ENCODE measurements at regions not wholly inside any gene's neighbourhood (a gene's known extent, or its start where the extent isn't known, plus 50 kb on each side); places are given as distances from the start of the nearest gene placed in this dataset.

DNA sequence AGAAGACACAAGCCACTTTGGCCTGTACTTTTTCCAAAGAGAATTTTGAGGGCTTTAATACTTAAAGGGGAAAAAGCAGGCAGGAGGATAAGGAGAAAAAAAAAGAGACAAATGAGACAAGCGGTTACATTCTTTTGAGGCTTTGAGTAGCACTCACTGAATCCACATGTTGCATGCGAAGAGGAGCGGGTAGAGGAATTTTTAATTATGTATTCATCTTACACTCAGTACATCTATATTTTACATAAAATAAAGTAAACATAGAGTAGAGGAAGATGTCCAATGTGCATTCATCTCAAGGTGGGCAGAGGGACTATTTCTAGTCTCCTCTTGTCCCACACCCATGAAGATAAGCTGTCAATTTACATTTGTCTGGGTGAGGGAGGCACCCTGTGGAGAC is 266.9 kb downstream of the CD109 start:
- Histone ChIP-seq H3K27me3 (ENCODE audit: insufficient read depth, low read length, poor library complexity) (peaks cover under 1% of the 10 kb centered on the region), H3K9me3 (ENCODE audit: insufficient read depth, low read length, severe bottlenecking) (no peaks in the 10 kb centered on the region), H4K20me1 (ENCODE audit: insufficient read depth, low read length) (no peaks in the 10 kb centered on the region), H2AFZ (ENCODE audit: low read depth, low read length) (no peak overlapping the region), H3K36me3 (ENCODE audit: insufficient read depth, low read length) (no peaks in the 10 kb centered on the region), H3K9ac (ENCODE audit: low read depth, low read length) (no peak overlapping the region), H3K4me3 (ENCODE audit: low read depth in 1 of 2, low read length in 2 of 2) (no peak overlapping the region), H3K4me2 (ENCODE audit: insufficient read depth, low read length) (no peak overlapping the region), H3K79me2 (ENCODE audit: insufficient read depth, low read length) (no peaks in the 10 kb centered on the region), H3K4me1 (ENCODE audit: insufficient read depth, low read length) (no peaks in the 10 kb centered on the region), H3K27ac (ENCODE audit: low read length) (no peak overlapping the region)
- ATAC-seq (ENCODE audit: insufficient read depth, low read depth): no peak
- TF ChIP-seq CTCF (IDR thresholded peaks at IDR 0.05; ENCODE audit: borderline replicate concordance, extremely low read depth, low read length, poor library complexity, severe bottlenecking): no peak
- no peak for TF ChIP-seq EZH2 (IDR thresholded peaks at IDR 0.05; ENCODE audit: borderline replicate concordance, low read depth, low read length, severe bottlenecking)
- DNase-seq: no peak

GRCh38 chr6:73956305-73956704 is 260.3 kb downstream of the CD109 start:
- no peak for DNase-seq

DNA sequence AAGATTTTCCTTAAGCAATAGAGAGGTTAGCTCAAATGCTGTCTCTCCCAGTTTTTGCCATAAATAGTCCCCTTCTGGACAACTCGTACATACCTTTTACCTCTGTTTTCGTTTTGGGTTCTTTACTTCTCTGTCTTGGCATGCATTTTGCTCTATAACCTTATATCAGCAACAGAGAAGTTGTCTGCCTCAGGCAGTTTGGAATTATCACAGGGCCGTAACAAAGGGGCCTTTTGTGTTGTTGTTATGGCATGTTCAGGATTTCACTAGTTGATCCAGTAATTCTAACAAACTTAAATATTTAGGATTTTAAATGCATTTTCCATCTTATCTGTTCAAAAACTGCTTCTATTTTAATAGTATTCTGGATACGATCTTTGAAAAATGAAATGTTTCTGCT is 259.8 kb downstream of the CD109 start:
- no peak overlapping the region for H3K27ac ChIP-seq (ENCODE audit: low read length)
- H3K9me3 ChIP-seq (ENCODE audit: insufficient read depth, low read length, severe bottlenecking): no peaks in the 10 kb centered on the region
- H4K20me1 ChIP-seq (ENCODE audit: insufficient read depth, low read length): no peaks in the 10 kb centered on the region
- no peak overlapping the region for H3K4me3 ChIP-seq (ENCODE audit: low read depth in 1 of 2, low read length in 2 of 2)
- no peaks in the 10 kb centered on the region for H3K4me1 ChIP-seq (ENCODE audit: insufficient read depth, low read length)
- H3K36me3 ChIP-seq (ENCODE audit: insufficient read depth, low read length): no peaks in the 10 kb centered on the region
- TF ChIP-seq EZH2 (IDR thresholded peaks at IDR 0.05; ENCODE audit: borderline replicate concordance, low read depth, low read length, severe bottlenecking) (no peak), CTCF (IDR thresholded peaks at IDR 0.05; ENCODE audit: borderline replicate concordance, extremely low read depth, low read length, poor library complexity, severe bottlenecking) (no peak)
- no peak for ATAC-seq (ENCODE audit: insufficient read depth, low read depth)
- DNase-seq: no peak
- no peaks in the 10 kb centered on the region for H3K79me2 ChIP-seq (ENCODE audit: insufficient read depth, low read length)
- H3K9ac ChIP-seq (ENCODE audit: low read depth, low read length): no peak overlapping the region
- H2AFZ ChIP-seq (ENCODE audit: low read depth, low read length): no peak overlapping the region
- H3K27me3 ChIP-seq (ENCODE audit: insufficient read depth, low read length, poor library complexity): no peaks in the 10 kb centered on the region
- H3K4me2 ChIP-seq (ENCODE audit: insufficient read depth, low read length): no peak overlapping the region

More at GRCh38 chr6:73956305-73956704, 260.3 kb downstream of the CD109 start:
- no peak overlapping the region for H3K4me3 ChIP-seq (ENCODE audit: low read depth in 1 of 2, low read length in 2 of 2)
- no peak overlapping the region for H3K4me2 ChIP-seq (ENCODE audit: insufficient read depth, low read length)
- no peak for ATAC-seq (ENCODE audit: insufficient read depth, low read depth)
- H3K4me1 ChIP-seq (ENCODE audit: insufficient read depth, low read length): no peaks in the 10 kb centered on the region
- no peaks in the 10 kb centered on the region for H3K36me3 ChIP-seq (ENCODE audit: insufficient read depth, low read length)
- H3K27me3 ChIP-seq (ENCODE audit: insufficient read depth, low read length, poor library complexity): no peaks in the 10 kb centered on the region
- H3K27ac ChIP-seq (ENCODE audit: low read length): no peak overlapping the region
- H3K79me2 ChIP-seq (ENCODE audit: insufficient read depth, low read length): no peaks in the 10 kb centered on the region
- no peak for TF ChIP-seq CTCF (IDR thresholded peaks at IDR 0.05; ENCODE audit: borderline replicate concordance, extremely low read depth, low read length, poor library complexity, severe bottlenecking)
- no peak for TF ChIP-seq EZH2 (IDR thresholded peaks at IDR 0.05; ENCODE audit: borderline replicate concordance, low read depth, low read length, severe bottlenecking)
- no peaks in the 10 kb centered on the region for H3K9me3 ChIP-seq (ENCODE audit: insufficient read depth, low read length, severe bottlenecking)
- no peaks in the 10 kb centered on the region for H4K20me1 ChIP-seq (ENCODE audit: insufficient read depth, low read length)
- no peak overlapping the region for H3K9ac ChIP-seq (ENCODE audit: low read depth, low read length)
- H2AFZ ChIP-seq (ENCODE audit: low read depth, low read length): no peak overlapping the region

- Histone ChIP-seq H4K20me1 (ENCODE audit: insufficient read depth, low read length) (no peaks in the 10 kb centered on the region), H3K79me2 (ENCODE audit: insufficient read depth, low read length) (no peaks in the 10 kb centered on the region), H3K4me1 (ENCODE audit: insufficient read depth, low read length) (no peaks in the 10 kb centered on the region), H3K4me3 (ENCODE audit: low read depth in 1 of 2, low read length in 2 of 2) (no peak overlapping the region), H3K9me3 (ENCODE audit: insufficient read depth, low read length, severe bottlenecking) (no peaks in the 10 kb centered on the region), H3K9ac (ENCODE audit: low read depth, low read length) (no peak overlapping the region), H3K27ac (ENCODE audit: low read length) (no peak overlapping the region), H2AFZ (ENCODE audit: low read depth, low read length) (no peak overlapping the region), H3K27me3 (ENCODE audit: insufficient read depth, low read length, poor library complexity) (no peaks in the 10 kb centered on the region), H3K4me2 (ENCODE audit: insufficient read depth, low read length) (no peak overlapping the region), H3K36me3 (ENCODE audit: insufficient read depth, low read length) (no peaks in the 10 kb centered on the region)
- DNase-seq (no peak), ATAC-seq (ENCODE audit: insufficient read depth, low read depth) (no peak)
- TF ChIP-seq EZH2 (IDR thresholded peaks at IDR 0.05; ENCODE audit: borderline replicate concordance, low read depth, low read length, severe bottlenecking) (no peak), CTCF (IDR thresholded peaks at IDR 0.05; ENCODE audit: borderline replicate concordance, extremely low read depth, low read length, poor library complexity, severe bottlenecking) (no peak)
These were observed 258.9 kb downstream of the CD109 start for GRCh38 chr6:73954881-73955280.
